ENCODE measurements at regions not wholly inside any gene's neighbourhood (a gene's known extent, or its start where the extent isn't known, plus 50 kb on each side); places are given as distances from the start of the nearest gene placed in this dataset.

DNA sequence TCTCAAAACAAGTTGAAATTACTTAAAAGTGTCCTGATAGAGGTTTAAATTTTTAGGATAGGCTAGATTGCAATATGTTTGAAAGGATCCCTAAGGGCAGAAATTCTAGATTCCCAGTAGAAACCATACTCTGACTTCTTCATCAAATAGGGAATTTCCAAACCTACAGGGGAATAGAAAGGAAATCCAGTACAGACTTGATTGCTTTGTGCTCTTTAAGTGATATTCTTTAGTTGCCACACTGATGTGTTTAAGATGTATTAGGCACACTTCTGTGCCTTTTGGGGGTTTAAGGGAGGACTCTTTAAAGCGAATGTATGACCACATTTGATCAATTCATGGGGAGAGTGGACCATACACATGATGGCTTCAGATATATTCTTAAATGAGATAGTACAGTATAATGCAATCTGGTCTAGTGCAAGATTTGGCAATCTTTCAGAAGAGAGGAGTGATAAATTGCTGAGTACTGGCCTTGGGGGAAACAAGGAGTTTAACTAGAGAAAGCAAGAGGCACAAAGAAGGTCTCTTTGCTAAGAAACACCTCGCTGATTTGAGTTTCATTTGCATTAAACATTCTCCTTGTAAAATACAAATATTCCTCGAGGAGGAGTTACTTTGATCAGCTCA, 268.8 kb upstream of the NR5A2 start:
- DNase-seq = no peak

DNA sequence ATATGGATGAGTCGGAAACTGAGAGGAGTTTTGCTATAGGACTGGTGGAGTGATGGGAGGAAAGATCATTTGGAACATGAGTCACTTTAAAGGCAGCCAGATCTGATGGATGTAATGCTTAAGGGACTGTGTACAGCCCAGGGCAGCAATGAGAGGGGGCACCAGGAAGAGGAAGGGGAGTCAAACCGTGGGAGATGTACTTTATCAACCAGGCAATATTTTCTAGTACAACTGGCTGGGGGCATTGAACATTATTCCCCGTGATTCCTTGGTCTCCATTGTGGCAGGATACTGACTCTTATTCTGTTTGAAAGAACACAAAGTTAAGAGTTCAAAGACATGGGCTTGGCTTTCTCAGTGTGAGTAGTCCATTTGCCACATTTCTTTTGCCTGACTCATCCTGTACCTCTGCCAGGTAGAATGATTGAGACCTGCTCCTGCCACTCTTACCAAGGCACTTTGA, 268.2 kb upstream of the NR5A2 start:
- DNase-seq = peak; percentile 60

DNA sequence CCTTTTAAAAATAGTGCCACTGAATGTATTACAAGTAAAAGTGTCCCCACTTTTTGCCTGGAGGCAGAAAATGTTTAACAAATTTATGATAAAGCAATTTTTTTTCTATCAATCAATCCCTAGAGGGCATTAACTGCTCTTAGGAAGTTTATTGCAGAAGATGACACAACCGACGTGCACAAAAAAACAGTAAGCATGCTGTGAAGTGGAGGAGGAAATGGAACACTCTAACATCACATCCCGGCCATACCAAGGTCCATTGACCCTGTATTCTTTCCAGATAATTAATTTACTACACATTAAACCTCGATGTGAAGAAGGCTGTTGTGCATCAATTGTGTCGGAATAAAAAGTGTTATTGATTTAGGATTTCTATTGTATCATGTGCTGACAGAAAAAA, 264.9 kb upstream of the NR5A2 start:
- no peak for DNase-seq

DNA sequence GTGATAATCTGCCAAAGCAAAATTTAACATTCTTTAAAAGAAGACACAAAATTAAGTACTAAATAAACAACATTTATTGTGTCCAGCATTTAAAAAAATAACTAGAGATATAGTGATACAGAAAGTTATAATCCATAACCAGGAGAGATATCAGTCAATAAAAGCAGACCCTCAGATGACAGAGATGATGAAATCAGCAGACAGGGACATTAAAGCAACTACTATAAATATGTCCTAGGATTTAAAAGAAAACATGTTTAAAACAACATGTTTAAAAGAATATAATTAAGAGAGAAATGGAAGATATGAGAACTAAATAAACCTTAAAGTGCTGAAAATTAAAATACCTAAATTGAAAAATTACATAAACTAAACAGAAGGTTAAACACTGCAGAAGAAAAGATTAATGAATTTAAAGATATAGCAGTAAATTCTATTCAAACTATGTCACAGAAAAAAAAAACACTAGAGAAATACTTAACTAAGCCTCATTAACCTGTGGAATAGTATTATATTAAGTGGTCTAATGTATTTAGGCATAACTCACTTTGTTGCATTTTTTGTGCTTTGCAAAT, 261.2 kb upstream of the NR5A2 start:
- DNase-seq = no peak

DNA sequence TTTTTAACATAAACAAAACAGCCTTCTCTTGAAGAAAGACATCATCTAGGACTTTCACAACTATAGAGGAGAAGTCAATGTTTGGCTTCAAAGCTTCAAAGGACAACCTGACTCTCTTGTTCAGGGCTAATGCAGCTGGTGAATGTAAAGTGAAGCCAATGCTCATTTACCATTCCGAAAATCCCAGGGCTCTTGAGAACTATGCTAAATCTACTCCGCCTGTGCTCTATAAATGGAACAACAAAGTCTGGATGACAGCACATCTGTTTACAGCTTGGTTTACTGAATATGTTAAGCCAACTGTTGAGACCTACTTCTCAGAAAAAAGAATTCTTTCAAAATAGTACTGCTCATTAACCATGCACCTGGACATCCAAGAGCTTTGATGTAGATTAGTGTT, 259.8 kb upstream of the NR5A2 start:
- no peak for DNase-seq

DNA sequence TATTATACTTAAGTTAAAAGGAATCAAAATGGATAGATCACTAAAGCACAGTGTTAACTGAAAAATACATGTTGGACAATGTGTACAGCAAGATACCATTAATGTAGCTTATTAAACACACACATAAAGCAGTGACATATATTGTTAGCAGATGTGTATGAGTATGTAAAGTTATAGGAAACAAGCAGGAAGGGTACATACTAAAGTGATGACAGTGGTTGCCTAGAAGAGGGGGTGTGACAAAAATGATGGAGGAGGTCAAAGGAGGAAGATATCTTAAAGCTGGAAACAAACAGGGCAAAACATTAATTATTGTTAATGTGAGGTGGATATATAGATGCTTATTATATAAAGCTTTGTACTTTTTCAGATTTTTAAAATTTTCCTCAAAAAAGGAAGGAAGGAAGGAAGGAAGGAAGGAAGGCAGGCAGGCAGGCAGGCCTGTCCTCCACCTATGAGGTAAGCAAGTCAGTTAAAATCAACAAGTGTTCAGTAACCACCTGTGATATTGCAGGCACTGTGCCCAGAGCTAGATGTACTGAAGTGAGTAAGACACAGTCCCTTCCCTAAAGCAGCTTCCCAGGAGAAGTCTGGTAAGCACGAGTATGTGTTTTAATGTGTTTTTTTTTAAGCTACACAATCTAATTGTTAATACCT, 252.9 kb upstream of the NR5A2 start:
- DNase-seq = peak; percentile 38

DNA sequence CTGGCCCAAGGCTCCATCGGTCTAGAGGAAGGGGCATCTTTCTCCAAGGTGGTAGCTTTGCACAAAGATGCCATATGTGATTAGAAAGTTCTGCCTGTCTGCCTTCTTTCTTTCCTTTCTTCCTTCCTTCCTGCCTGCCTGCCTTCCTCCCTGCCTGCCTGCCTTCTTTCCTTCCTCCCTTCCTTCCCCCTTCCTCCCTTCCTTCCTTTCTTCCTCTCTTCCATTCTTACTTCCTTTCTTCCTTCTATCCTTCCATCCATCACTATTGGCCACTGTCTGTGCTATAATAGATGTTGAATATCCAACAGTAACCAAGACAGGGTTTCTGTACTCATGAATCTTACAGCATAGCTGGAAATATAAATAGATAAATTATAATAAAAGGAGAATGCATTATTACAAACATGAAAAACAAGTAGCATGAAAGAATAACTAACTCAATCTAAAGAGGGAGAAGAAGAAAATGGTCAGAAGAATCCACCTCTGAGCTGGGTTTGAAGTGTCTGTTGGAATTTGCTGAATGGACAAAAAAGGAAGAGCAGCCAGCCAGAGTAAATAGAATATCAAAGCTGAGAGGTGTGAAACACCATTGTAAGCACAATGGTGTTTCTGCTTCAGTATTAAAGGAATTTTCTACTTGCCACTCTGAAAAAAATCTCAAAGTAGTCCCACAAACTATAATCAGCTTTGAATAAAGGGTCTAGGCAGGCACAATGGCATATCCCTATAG, 250.6 kb upstream of the NR5A2 start:
- DNase-seq = no peak

DNA sequence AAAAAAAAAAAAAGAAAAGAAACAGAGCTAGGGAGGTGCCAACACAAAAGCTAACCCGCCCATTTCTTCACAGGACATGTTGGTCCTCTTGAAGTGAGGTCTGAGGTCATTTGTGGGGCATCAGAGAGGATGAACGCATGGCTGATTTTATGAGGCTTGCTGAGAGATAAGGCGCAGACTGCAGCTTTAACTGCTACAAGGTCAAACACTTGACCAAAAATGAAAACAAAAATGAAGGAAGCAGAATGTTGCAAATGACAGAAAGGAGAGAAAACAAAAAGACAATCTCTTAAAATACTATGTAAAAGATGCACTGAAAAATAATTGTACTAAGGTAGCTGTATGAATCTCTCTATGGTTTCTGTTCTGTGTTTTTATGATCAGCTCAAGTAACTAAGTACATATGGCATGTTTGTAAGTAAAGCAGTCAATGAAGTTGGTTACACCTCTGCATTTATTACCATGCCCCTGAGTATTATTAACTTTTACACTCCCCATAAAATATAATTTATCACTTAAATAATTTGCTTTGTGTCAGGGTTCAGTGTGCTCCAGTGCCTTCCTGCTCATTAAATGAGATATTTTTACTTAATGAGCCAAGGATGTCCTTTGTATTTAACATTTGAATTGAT, 249.1 kb upstream of the NR5A2 start:
- no peak for DNase-seq

DNA sequence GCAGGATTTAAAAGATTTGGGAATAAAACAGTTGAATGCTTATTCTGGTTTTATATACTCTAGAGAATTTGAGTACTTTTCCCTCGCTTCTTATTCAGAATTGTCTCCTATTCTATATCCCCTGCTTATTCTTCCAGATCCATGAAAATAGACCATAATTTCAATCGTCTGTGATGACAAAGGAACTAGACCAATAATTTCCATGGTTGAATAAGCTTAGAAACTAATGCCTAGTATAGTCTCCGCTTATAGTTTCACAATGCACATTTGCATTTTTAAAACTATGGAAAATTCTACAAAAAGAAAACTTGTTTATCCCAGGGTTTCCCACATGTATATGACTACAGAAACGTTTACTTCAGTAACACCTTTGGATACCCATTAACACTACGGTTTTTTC, 247.4 kb upstream of the NR5A2 start:
- DNase-seq = no peak

DNA sequence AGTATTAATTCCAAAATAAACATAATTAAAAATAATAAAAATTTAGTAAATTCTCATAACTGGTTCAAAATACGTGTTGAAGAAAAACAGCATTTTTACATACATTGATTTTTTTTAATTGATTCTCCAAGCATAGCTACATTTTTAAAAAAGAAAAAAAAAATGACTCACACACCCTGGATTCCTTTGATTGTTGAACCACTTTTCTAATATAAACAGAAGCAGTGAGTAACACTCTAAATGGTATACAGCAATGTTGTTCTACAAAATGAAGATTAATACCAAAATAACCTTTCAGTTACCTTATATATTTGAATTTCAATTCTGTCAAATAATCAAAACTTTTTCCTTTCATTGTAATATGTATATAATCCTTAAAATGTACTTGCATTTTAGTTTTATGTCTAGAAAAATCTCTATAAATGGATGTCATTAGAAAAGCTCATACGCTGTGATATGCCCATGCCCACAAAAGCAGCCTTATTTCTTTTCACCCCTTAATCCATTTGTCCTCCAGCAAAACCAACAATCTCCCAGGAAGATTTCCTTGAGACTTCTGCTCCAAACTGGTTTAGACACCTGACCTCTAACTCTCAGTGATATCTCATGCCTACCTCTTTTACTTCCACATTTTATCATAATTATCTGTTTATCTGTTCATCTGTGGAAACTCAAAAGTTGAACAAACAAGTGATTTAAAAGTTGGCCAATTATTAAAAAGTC, 246.4 kb upstream of the NR5A2 start:
- peak; percentile 37 for DNase-seq

DNA sequence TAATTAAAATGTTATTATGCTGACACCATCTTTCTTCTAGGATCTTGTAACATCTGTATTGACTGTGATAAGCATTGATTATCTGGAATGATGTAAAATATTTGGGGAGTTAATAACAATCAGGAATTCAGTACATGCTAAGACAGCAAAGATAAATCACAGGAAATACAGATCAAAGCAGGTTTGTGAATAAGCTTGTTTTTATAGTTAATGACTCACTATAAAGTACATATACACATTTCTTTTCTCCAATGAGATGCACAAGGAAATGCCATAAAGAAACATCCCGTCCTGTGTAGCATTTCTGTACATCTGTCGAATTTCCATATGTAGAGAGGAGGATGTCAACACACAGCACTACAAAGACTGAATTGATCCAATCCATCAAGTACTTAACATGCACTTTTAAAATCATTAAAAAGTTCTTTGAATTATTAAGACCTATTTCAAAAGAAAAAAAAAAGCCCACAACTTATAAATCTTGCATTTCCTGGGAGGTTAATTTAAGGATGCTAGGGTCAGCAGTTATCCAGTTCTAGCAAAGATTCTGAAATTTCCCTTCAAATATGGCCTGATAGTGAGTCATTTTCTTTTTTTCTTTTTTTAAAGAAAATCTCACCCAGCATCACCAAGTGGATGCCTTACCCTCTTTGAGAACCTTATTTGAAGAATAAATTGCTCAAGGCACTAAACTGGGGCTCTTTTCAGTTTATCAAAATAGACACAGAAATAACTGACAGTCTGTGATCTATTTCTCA, 243.2 kb upstream of the NR5A2 start:
- peak; percentile 61 for DNase-seq

DNA sequence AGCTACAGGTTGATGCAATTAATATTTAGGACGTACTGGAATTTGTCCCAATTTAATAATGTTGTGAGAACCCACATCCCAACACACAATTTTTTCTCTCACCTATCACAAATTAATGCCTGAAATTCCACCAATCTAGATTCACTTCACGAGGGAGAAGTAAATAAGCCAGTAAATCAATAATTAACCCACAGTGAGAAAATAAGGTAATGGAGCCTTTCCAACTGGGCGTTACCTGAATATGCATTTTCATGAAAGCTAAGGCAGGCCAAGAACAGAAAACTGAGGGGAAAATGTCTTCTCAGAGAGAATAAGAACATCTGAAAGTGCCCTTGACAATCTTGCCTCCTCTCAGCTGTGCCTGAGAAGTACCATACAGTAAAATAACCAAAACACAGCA, 240.8 kb upstream of the NR5A2 start:
- no peak for DNase-seq

DNA sequence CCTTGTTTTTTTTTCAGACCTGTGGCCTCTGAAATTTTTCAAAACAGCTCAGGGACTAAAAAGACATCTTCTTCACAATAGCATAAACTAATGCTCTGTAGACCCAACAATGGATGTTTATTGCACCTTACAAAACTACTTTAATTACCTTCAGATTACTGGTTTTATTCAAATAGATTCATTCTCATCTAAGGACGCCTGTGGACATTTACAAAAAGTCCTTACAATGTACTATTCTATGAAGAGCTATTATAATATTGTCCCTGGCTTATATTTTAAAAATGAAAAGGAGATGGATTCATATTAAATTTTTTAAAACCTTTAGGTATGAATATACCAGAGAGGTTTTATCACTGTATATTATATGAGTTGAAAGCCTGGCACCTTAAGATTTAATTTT, 238.4 kb upstream of the NR5A2 start:
- DNase-seq = no peak

DNA sequence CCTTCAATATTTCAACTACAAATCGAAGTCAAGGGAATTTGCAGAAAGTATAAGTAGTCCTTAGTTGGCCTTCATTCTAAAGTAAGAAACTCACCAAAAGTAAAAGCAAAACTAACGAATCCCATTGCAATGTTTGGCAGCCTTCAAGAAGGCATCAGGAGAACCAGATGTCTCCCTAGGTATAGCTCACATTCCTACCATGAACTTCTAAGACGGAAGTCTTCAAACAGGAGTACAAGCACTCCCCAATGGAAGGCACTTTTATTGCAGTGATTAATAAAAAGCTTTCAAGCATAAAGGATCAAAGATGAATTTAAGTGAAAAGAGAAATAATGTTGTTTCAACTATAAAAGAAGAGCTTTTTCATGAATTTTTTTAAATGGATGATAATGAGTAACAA, 236.0 kb upstream of the NR5A2 start:
- DNase-seq = no peak

DNA sequence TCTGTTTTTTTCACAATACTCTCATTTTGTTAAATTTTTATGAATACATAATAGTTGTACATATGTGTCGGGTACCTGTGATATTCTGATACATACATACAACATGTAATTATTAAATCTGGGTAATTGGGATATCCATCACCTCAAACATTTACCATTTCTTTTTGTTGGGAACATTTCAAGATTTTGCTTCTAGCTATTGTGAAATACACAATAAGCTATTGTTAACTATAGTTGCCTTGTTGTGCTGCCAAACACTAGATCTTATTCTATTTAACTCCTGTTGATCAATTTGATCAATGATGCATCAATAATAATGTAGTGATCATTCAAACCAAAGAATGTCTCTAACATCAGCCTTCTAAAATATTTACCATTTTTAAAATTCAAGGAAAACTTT, 234.6 kb upstream of the NR5A2 start:
- DNase-seq = no peak

DNA sequence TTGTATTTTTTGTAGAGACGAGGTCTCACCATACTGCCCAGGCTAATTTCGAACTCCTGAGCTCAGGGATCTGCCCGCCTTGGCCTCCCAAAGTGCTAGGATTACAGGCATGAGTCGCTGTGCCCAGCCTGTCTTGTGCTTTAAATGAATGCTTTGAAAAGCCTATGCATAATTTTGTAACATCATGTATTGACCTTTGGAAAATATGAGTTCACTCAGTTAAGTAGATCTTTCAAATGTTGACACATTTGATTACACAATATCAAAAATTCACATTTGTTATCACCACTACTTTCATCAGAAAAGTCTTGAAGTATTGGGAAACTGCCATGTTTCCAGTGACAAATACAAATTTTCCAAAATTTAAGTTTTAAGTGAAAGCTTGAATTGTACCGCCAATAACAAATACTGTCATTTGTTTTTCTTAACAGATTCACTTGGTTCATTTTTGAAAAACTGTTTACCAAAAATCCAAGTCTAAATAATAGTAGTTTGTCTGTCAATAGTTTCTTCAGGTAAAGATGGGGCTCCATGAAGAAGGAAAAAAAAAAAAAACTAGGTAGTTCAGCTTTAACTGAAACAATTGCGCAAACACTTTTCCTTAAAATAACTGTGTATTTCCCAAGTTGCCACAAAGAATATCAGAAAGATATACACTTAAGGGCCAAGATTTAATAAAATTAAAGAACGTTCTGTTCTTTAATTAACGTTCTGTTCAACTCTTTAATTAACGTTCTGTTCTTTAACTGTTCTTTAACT, 233.2 kb upstream of the NR5A2 start:
- no peak for DNase-seq

DNA sequence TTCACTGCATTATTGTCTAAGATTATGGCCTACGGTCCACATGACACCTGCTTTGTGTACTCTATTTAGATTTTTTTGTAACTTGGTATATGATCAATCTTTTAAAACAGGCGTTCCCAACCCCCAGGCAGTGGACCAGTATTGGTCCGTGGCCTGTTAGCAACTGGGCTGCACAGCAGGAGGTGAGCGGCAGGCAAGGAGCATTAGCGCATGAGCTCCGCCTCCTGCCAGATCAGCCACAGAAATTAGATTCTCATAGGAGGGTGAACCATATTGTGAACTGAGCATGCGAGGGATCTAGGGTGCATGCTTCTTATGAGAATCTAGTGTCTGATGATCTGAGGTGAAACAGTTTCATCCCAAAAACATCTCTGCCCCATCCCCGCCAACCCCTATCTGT, 228.4 kb upstream of the NR5A2 start:
- DNase-seq = no peak

DNA sequence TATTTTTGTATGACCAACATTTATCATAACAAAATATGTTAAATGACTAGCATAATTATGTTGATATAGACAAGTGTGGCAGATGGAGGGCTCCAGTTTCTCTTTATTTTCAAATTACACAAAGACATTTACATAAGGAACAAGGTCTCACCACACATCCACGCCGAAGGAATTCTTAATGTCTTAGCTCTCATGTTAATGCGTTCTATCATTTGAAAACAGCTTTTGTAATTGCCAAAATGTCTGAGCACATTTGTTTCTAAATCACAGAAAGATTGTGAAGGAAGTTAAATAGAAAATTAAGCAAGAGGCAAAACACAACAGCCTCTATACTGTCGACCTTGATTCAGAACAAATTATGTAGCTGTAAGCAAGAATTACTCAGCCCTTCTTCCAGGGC, 223.0 kb upstream of the NR5A2 start:
- no peak for DNase-seq

DNA sequence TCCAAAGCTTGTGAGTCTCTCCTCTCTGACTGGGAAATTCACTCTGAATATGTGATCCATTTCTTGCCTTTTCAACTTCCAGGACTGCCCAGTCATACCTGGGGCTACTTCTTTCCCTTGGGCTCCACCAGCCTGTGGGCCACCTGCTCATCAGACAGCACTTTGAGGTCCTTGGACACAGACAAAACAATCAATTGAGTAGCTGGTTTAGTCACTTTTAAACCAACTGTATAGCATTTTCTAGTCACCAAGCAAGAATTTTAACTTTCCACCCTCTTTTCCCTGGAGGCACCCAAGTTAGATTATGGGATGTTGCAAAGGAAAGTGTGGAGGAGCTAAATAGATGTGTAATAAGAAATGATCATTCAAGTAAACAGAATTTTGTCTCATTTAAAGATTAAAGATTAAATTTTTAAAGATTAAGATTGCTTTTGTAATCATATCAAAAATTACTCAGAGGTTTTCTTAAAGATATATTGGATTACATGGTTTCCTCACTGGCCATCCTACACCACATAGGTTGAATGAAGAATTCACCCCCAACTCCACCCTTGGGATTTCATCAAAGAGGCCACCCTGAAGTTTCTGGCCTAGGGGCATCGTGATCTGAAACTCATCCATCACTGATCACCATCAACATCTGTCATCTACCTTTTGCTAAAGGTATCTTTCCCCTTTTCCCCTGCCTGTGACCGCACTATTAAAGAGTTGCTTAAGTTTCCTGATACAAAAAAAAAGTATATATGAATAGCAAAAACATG, 219.2 kb upstream of the NR5A2 start:
- no peak for DNase-seq

DNA sequence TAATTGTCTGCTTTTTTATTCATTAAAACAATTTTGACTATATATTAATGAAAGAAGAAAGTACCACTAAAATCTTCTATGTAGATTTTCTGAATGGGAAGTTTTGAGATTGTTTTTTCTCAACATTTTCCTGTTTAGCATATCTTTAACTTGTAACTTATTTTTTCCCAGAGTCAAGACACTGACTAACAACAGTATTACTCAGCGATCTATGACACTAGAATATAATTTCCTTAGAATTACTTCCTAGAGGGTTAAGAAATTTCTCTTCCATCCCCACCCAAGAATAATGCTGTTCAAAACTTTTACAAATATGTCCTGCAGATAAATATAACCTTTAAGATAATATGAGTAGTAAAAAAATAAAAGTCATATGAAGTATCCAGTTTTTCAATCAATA, 218.2 kb upstream of the NR5A2 start:
- DNase-seq = no peak

Measured in fibroblast of skin of abdomen (primary cell).